Thyroid gland (tissue), 4 donors: ENCODE measurements at regions not wholly inside any gene's neighbourhood (a gene's known extent, or its start where the extent isn't known, plus 50 kb on each side); places are given as distances from the start of the nearest gene placed in this dataset.

Source experiments
- POLR2A ChIP-seq, 2 donors: fragments of 450-650 bp; IDR thresholded peaks; one replicate each; pipeline ENCODE4 v1.6.1; 2017; ENCODE audit warnings: antibody characterized with exemption in 2 of 2, mild to moderate bottlenecking in 2 of 2, moderate library complexity in 1 of 2
- TF ChIP-seq, protein P1 (sequence below), 6 experiments: fragments of 200-600 bp in 3 of 6; fragments of 450-650 bp in 3 of 6; sonication (generic) in 3 of 6; IDR thresholded peaks; one replicate each; pipeline ENCODE4 v1.5.1; 2016 to 2019; ENCODE audit warnings: antibody characterized with exemption in 6 of 6, mild to moderate bottlenecking in 2 of 6, inconsistent platforms in 1 of 6, moderate library complexity in 1 of 6

DNA sequence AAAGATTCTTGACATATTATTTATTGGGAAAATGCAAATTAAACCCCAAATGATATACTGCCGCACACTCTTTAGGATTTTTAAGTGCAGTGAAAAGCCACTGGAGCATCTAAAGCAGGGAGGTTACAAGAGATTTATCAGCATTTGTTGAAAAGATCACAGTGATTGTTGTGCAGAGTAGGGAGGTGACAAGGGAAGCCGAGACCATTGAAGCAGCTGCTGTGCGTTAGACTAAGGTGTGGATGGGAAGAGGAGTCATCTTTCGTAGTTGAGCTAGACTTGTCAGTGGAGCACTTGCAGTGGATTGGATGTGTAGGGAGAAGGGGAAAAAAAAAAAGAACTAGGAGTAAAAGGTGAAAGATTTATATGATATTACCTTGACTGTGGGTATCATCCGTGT is 854.6 kb downstream of the NTRK3 start:
- TF ChIP-seq POLR2A (IDR thresholded peaks at IDR 0.05), result no peak
- TF ChIP-seq, protein P1, sequence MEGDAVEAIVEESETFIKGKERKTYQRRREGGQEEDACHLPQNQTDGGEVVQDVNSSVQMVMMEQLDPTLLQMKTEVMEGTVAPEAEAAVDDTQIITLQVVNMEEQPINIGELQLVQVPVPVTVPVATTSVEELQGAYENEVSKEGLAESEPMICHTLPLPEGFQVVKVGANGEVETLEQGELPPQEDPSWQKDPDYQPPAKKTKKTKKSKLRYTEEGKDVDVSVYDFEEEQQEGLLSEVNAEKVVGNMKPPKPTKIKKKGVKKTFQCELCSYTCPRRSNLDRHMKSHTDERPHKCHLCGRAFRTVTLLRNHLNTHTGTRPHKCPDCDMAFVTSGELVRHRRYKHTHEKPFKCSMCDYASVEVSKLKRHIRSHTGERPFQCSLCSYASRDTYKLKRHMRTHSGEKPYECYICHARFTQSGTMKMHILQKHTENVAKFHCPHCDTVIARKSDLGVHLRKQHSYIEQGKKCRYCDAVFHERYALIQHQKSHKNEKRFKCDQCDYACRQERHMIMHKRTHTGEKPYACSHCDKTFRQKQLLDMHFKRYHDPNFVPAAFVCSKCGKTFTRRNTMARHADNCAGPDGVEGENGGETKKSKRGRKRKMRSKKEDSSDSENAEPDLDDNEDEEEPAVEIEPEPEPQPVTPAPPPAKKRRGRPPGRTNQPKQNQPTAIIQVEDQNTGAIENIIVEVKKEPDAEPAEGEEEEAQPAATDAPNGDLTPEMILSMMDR (IDR thresholded peaks at IDR 0.05), result no peak
